ENCODE measurements at regions not wholly inside any gene's neighbourhood (a gene's known extent, or its start where the extent isn't known, plus 50 kb on each side); places are given as distances from the start of the nearest gene placed in this dataset.

DNA sequence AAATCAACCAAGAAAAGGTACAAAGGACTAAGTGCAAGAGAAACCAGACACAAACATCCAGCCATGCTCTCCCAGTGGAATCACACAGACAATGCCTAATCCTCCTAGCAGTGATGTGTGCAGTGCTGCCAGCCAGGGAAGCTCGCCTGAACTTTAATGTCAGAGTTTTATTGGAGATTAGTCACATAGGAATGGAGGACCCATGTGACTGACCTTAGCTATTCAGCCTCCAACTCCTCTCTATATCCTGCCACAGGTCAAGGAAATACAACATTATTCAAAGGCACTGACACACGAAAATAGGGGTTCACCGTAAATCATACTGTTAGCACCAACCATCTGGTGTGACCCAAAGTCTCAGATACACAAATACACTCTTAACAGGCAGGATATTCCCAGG, 684.6 kb downstream of the DOK5 start:
- H3K36me3 ChIP-seq (ENCODE audit: control insufficient read depth, insufficient read depth, low read length): no peaks in the 10 kb centered on the region
- FAIRE-seq (no peak), DNase-seq (ENCODE audit: low read depth) (peak; percentile 8)
- no peak overlapping the region for H3K4me3 ChIP-seq (ENCODE audit: low read depth, low read length)
- H3K27me3 ChIP-seq (ENCODE audit: control insufficient read depth, insufficient read depth, low read length): no peaks in the 10 kb centered on the region
- TF ChIP-seq, protein P1, sequence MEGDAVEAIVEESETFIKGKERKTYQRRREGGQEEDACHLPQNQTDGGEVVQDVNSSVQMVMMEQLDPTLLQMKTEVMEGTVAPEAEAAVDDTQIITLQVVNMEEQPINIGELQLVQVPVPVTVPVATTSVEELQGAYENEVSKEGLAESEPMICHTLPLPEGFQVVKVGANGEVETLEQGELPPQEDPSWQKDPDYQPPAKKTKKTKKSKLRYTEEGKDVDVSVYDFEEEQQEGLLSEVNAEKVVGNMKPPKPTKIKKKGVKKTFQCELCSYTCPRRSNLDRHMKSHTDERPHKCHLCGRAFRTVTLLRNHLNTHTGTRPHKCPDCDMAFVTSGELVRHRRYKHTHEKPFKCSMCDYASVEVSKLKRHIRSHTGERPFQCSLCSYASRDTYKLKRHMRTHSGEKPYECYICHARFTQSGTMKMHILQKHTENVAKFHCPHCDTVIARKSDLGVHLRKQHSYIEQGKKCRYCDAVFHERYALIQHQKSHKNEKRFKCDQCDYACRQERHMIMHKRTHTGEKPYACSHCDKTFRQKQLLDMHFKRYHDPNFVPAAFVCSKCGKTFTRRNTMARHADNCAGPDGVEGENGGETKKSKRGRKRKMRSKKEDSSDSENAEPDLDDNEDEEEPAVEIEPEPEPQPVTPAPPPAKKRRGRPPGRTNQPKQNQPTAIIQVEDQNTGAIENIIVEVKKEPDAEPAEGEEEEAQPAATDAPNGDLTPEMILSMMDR (IDR thresholded peaks at IDR 0.05; ENCODE audit: insufficient read depth, low read length, severe bottlenecking): no peak

- DNase-seq (ENCODE audit: low read depth) (no peak), FAIRE-seq (no peak)
- TF ChIP-seq, protein P1 (IDR thresholded peaks at IDR 0.05; ENCODE audit: insufficient read depth, low read length, severe bottlenecking): no peak
- H3K36me3 ChIP-seq (ENCODE audit: control insufficient read depth, insufficient read depth, low read length): no peaks in the 10 kb centered on the region
- H3K27me3 ChIP-seq (ENCODE audit: control insufficient read depth, insufficient read depth, low read length): no peaks in the 10 kb centered on the region
- no peak overlapping the region for H3K4me3 ChIP-seq (ENCODE audit: low read depth, low read length)
These were observed 683.8 kb downstream of the DOK5 start for GRCh38 chr20:55159230-55159629.

DNA sequence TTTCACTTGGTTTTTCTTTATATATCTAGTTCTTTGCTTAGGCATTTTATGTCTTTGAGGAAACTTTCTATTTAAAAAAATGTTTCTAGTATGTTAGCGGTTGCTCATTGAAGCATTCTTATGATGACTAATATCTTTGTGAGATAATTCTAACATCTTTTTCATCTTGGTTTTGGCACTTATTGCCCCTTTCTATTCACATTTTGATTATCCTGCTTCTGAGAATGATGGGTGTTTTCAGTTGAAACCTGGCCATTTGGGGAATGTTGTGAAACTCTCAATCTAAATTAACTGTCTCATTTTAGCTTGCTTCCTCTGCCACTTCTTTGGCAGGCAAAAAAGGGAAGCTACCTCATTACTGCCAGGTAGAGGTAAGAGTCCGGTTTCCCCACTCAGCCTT, 683.1 kb downstream of the DOK5 start:
- no peaks in the 10 kb centered on the region for H3K27me3 ChIP-seq (ENCODE audit: control insufficient read depth, insufficient read depth, low read length)
- TF ChIP-seq, protein P1 (IDR thresholded peaks at IDR 0.05; ENCODE audit: insufficient read depth, low read length, severe bottlenecking): no peak
- FAIRE-seq: no peak

GRCh38 chr20:55155360-55155759, 680.0 kb downstream of the DOK5 start:
- FAIRE-seq (no peak), DNase-seq (ENCODE audit: low read depth) (no peak)
- Histone ChIP-seq H3K27me3 (ENCODE audit: control insufficient read depth, insufficient read depth, low read length) (no peaks in the 10 kb centered on the region), H3K36me3 (ENCODE audit: control insufficient read depth, insufficient read depth, low read length) (no peaks in the 10 kb centered on the region), H3K4me3 (ENCODE audit: low read depth, low read length) (no peak overlapping the region)
- TF ChIP-seq, protein P1 (IDR thresholded peaks at IDR 0.05; ENCODE audit: insufficient read depth, low read length, severe bottlenecking): no peak

More for the DNA sequence above, 683.1 kb downstream of the DOK5 start:
- no peak for DNase-seq (ENCODE audit: low read depth)
- H3K4me3 ChIP-seq (ENCODE audit: low read depth, low read length): no peak overlapping the region
- H3K36me3 ChIP-seq (ENCODE audit: control insufficient read depth, insufficient read depth, low read length): no peaks in the 10 kb centered on the region

DNA sequence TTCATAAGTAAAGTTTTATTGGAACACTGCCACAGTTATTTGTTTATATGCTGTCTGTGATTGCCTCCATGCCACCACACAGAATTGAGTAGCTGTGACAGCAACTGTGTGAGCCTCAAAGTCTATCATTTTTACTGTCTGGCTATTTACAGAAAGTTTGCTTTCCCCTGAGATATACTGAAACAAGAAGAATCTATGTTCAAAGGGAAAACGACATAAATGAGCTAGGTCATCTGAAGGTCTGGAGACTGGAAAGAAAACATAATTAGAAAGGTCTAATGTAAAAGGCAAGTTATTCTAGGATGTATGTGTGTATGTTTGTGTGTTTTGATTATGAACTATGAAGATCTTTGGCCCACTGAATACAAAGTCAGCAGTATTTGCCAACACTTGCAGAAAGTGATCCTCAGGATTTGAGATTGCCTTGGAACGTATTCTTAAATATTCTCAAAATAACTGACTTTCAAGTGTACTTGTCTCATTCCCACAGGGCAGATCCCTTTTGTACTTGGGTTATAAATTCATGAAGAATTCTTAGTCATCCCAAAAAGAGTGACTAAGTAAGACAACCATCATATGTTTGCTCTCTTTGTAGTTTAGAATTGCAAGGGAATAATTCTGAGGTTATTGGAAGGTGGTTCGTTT, 677.7 kb downstream of the DOK5 start:
- Histone ChIP-seq H3K36me3 (ENCODE audit: control insufficient read depth, insufficient read depth, low read length) (no peaks in the 10 kb centered on the region), H3K27me3 (ENCODE audit: control insufficient read depth, insufficient read depth, low read length) (no peaks in the 10 kb centered on the region), H3K4me3 (ENCODE audit: low read depth, low read length) (no peak overlapping the region)
- FAIRE-seq: no peak
- DNase-seq (ENCODE audit: low read depth): peak; percentile 61
- TF ChIP-seq, protein P1 (IDR thresholded peaks at IDR 0.05; ENCODE audit: insufficient read depth, low read length, severe bottlenecking): no peak

GRCh38 chr20:55151171-55151570, 675.8 kb downstream of the DOK5 start:
- TF ChIP-seq, protein P1 (IDR thresholded peaks at IDR 0.05; ENCODE audit: insufficient read depth, low read length, severe bottlenecking): no peak
- FAIRE-seq: no peak

More at GRCh38 chr20:55151171-55151570, 675.8 kb downstream of the DOK5 start:
- Histone ChIP-seq H3K27me3 (ENCODE audit: control insufficient read depth, insufficient read depth, low read length) (no peaks in the 10 kb centered on the region), H3K4me3 (ENCODE audit: low read depth, low read length) (no peak overlapping the region), H3K36me3 (ENCODE audit: control insufficient read depth, insufficient read depth, low read length) (no peaks in the 10 kb centered on the region)
- no peak for DNase-seq (ENCODE audit: low read depth)

All from bronchial epithelial cell (primary cell).